ENCODE measurements at regions not wholly inside any gene's neighbourhood (a gene's known extent, or its start where the extent isn't known, plus 50 kb on each side); places are given as distances from the start of the nearest gene placed in this dataset.
"Not testable (repeated sequence)": the region's sequence is repeated elsewhere in the genome, so short reads cannot be mapped to it uniquely, and the experiment has no call there.

DNA sequence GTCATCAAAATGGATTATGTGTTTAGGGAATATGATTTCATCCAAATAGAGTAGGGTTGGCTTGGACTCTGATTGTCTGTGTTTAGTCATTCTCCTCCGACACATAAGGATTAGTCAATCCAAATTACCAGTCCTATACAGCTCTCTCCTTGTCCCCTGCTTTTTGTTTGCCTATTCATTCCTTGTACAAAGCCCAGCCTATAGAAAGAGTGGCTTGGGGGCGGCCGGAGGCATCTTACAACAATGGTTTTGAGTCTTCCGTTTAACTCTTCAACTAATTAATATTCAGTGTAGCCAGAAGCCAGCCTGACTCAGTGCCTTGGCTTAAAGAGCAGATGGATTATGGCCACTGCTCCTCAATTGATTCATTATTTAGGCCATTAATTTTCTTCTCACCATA is 796.6 kb upstream of the POU3F4 start:
- TF ChIP-seq, protein P1, sequence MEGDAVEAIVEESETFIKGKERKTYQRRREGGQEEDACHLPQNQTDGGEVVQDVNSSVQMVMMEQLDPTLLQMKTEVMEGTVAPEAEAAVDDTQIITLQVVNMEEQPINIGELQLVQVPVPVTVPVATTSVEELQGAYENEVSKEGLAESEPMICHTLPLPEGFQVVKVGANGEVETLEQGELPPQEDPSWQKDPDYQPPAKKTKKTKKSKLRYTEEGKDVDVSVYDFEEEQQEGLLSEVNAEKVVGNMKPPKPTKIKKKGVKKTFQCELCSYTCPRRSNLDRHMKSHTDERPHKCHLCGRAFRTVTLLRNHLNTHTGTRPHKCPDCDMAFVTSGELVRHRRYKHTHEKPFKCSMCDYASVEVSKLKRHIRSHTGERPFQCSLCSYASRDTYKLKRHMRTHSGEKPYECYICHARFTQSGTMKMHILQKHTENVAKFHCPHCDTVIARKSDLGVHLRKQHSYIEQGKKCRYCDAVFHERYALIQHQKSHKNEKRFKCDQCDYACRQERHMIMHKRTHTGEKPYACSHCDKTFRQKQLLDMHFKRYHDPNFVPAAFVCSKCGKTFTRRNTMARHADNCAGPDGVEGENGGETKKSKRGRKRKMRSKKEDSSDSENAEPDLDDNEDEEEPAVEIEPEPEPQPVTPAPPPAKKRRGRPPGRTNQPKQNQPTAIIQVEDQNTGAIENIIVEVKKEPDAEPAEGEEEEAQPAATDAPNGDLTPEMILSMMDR (IDR thresholded peaks at IDR 0.05; ENCODE audit: poor library complexity, severe bottlenecking): no peak
- ATAC-seq (ENCODE audit: low read depth) (no peak), DNase-seq (ENCODE audit: low spot score) (no peak)
- H3K4me3 ChIP-seq (ENCODE audit: severe bottlenecking): no peak overlapping the region
- H3K4me1 ChIP-seq (ENCODE audit: insufficient read depth, poor library complexity, severe bottlenecking): no peaks in the 10 kb centered on the region
- H3K9me3 ChIP-seq (ENCODE audit: severe bottlenecking): no peaks in the 10 kb centered on the region
- H3K27me3 ChIP-seq (ENCODE audit: insufficient read depth, poor library complexity, severe bottlenecking): no peaks in the 10 kb centered on the region
- H3K36me3 ChIP-seq (ENCODE audit: low read depth): no peaks in the 10 kb centered on the region
- H3K27ac ChIP-seq (ENCODE audit: poor library complexity, severe bottlenecking): no peak overlapping the region

GRCh38 chrX:82721891-82722290 is 786.2 kb upstream of the POU3F4 start:
- no peaks in the 10 kb centered on the region for H3K36me3 ChIP-seq (ENCODE audit: low read depth)
- no peaks in the 10 kb centered on the region for H3K9me3 ChIP-seq (ENCODE audit: severe bottlenecking)
- DNase-seq (ENCODE audit: low spot score): no peak
- TF ChIP-seq, protein P1 (IDR thresholded peaks at IDR 0.05; ENCODE audit: poor library complexity, severe bottlenecking): no peak
- ATAC-seq (ENCODE audit: low read depth): no peak
- H3K4me1 ChIP-seq (ENCODE audit: insufficient read depth, poor library complexity, severe bottlenecking): no peaks in the 10 kb centered on the region
- H3K27me3 ChIP-seq (ENCODE audit: insufficient read depth, poor library complexity, severe bottlenecking): no peaks in the 10 kb centered on the region
- no peak overlapping the region for H3K27ac ChIP-seq (ENCODE audit: poor library complexity, severe bottlenecking)
- no peak overlapping the region for H3K4me3 ChIP-seq (ENCODE audit: severe bottlenecking)

DNA sequence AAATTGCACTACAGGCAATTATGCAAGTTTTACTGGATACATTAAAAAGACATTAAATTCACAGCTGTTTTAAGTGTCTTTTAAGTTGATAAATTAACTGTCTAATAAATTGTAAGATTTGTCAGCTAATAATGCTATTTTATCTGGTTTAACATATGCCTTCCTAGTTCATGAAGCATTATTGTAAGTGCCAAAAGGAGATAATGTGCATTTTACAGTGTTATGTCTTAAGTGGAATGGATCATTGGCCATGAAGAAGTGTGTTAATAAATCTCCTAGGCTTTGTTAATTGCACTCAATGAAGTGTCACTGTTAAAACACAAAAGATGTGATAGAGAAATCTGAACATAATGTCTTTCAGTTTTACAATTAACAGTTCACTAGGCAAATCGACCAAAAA is 784.3 kb upstream of the POU3F4 start:
- DNase-seq (ENCODE audit: low spot score) (no peak), ATAC-seq (ENCODE audit: low read depth) (no peak)
- H3K27me3 ChIP-seq (ENCODE audit: insufficient read depth, poor library complexity, severe bottlenecking): no peaks in the 10 kb centered on the region
- no peaks in the 10 kb centered on the region for H3K36me3 ChIP-seq (ENCODE audit: low read depth)
- no peaks in the 10 kb centered on the region for H3K9me3 ChIP-seq (ENCODE audit: severe bottlenecking)
- no peaks in the 10 kb centered on the region for H3K4me1 ChIP-seq (ENCODE audit: insufficient read depth, poor library complexity, severe bottlenecking)
- H3K27ac ChIP-seq (ENCODE audit: poor library complexity, severe bottlenecking): no peak overlapping the region
- no peak overlapping the region for H3K4me3 ChIP-seq (ENCODE audit: severe bottlenecking)
- TF ChIP-seq, protein P1 (IDR thresholded peaks at IDR 0.05; ENCODE audit: poor library complexity, severe bottlenecking): no peak

DNA sequence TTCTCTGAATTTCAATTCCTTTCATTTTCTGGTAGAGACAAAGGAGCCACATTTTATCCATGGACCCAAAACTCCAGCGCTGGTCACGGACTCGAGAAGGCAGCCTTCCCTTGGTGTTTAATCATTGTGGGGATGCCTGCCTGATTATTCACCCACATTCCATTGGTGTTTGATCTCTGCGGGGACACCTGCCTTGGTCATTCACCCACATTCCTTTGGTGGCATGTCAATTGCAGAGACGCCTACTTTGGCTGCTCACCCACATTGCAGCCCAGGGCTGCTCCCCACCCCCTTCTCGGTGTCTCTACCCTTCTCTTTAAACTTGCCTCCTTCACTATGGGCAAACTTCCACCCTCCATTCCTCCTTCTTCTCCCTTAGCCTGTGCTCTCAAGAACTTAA is 780.7 kb upstream of the POU3F4 start:
- ATAC-seq (ENCODE audit: low read depth); DNase-seq (ENCODE audit: low spot score); H3K27ac ChIP-seq (ENCODE audit: poor library complexity, severe bottlenecking); H3K4me1 ChIP-seq (ENCODE audit: insufficient read depth, poor library complexity, severe bottlenecking); H3K27me3 ChIP-seq (ENCODE audit: insufficient read depth, poor library complexity, severe bottlenecking); H3K36me3 ChIP-seq (ENCODE audit: low read depth); H3K9me3 ChIP-seq (ENCODE audit: severe bottlenecking); H3K4me3 ChIP-seq (ENCODE audit: severe bottlenecking): not testable (repeated sequence)

GRCh38 chrX:82732861-82733260 is 775.2 kb upstream of the POU3F4 start:
- no peaks in the 10 kb centered on the region for H3K36me3 ChIP-seq (ENCODE audit: low read depth)
- DNase-seq (ENCODE audit: low spot score) (no peak), ATAC-seq (ENCODE audit: low read depth) (no peak)
- no peaks in the 10 kb centered on the region for H3K27me3 ChIP-seq (ENCODE audit: insufficient read depth, poor library complexity, severe bottlenecking)
- no peaks in the 10 kb centered on the region for H3K4me1 ChIP-seq (ENCODE audit: insufficient read depth, poor library complexity, severe bottlenecking)
- H3K9me3 ChIP-seq (ENCODE audit: severe bottlenecking): no peaks in the 10 kb centered on the region
- no peak overlapping the region for H3K27ac ChIP-seq (ENCODE audit: poor library complexity, severe bottlenecking)
- TF ChIP-seq, protein P1 (IDR thresholded peaks at IDR 0.05; ENCODE audit: poor library complexity, severe bottlenecking): no peak
- H3K4me3 ChIP-seq (ENCODE audit: severe bottlenecking): no peak overlapping the region
